PFSK-1 (cell line): ENCODE measurements at regions not wholly inside any gene's neighbourhood (a gene's known extent, or its start where the extent isn't known, plus 50 kb on each side); places are given as distances from the start of the nearest gene placed in this dataset.

Experiments used
- FOXP2 ChIP-seq: optimal IDR thresholded peaks from 2 replicates; pipeline ENCODE3; 2011; ENCODE audit warnings: borderline replicate concordance, control low read depth, inconsistent platforms; ENCODE audit not compliant: insufficient read depth; ENCODE audit errors: extremely low read length, extremely low read depth
- POLR2AphosphoS5 ChIP-seq: IDR thresholded peaks from 2 replicates; pipeline ENCODE4 v1.6.1; 2012; ENCODE audit warnings: low read depth, mild to moderate bottlenecking, control low read depth, low read length, moderate library complexity
- REST ChIP-seq, 2 experiments: IDR thresholded peaks; 2 replicates each; pipeline versions ENCODE4 v1.6.1 to v1.8.0; 2011 to 2012; ENCODE audit warnings: low read depth in 2 of 2, low read length in 2 of 2, control low read depth in 1 of 2, inconsistent platforms in 1 of 2, mild to moderate bottlenecking in 1 of 2, moderate library complexity in 1 of 2; ENCODE audit not compliant: insufficient read depth in 1 of 2
- SIN3A ChIP-seq: IDR thresholded peaks from 2 replicates; pipeline ENCODE4 v1.6.1; 2012; ENCODE audit warnings: mild to moderate bottlenecking, low read length, moderate library complexity, borderline replicate concordance; ENCODE audit not compliant: insufficient read depth
- TAF1 ChIP-seq: IDR thresholded peaks from 2 replicates; pipeline ENCODE4 v1.6.1; 2012; ENCODE audit warnings: low read length, control low read depth, borderline replicate concordance; ENCODE audit not compliant: insufficient read depth

GRCh38 chr13:50404769-50405168, 389.5 kb downstream of the KCNRG start:
- TF ChIP-seq FOXP2, result no peak
- TF ChIP-seq REST (IDR thresholded peaks at IDR 0.05; ENCODE audit: insufficient read depth in 1 of 2, low read depth in 2 of 2, low read length in 2 of 2), result no peak
- TF ChIP-seq TAF1, result no peak
- TF ChIP-seq POLR2AphosphoS5, result no peak
- TF ChIP-seq SIN3A, result no peak

GRCh38 chr13:50406831-50407230, 391.6 kb downstream of the KCNRG start:
- TF ChIP-seq POLR2AphosphoS5, result no peak
- TF ChIP-seq SIN3A, result no peak

GRCh38 chr13:50408068-50408467, 392.8 kb downstream of the KCNRG start:
- TF ChIP-seq POLR2AphosphoS5 (no peak), FOXP2 (no peak), TAF1 (no peak), REST (IDR thresholded peaks at IDR 0.05; ENCODE audit: insufficient read depth in 1 of 2, low read depth in 2 of 2, low read length in 2 of 2) (no peak), SIN3A (no peak)

- TF ChIP-seq FOXP2 (no peak), TAF1 (no peak), REST (IDR thresholded peaks at IDR 0.05; ENCODE audit: insufficient read depth in 1 of 2, low read depth in 2 of 2, low read length in 2 of 2) (no peak), POLR2AphosphoS5 (no peak), SIN3A (no peak)
These were observed 394.0 kb downstream of the KCNRG start for GRCh38 chr13:50409220-50409619.

- no peak for TF ChIP-seq FOXP2
- TF ChIP-seq TAF1, result no peak
- TF ChIP-seq SIN3A, result no peak
- no peak for TF ChIP-seq REST (IDR thresholded peaks at IDR 0.05; ENCODE audit: insufficient read depth in 1 of 2, low read depth in 2 of 2, low read length in 2 of 2)
These were observed 395.9 kb downstream of the KCNRG start for GRCh38 chr13:50410921-50411746.
